ENCODE measurements at regions not wholly inside any gene's neighbourhood (a gene's known extent, or its start where the extent isn't known, plus 50 kb on each side); places are given as distances from the start of the nearest gene placed in this dataset.
"Not testable (repeated sequence)": the region's sequence is repeated elsewhere in the genome, so short reads cannot be mapped to it uniquely, and the experiment has no call there.

- H3K36me3 Mint-ChIP-seq (ENCODE audit: low read depth); ATAC-seq; H3K4me3 Mint-ChIP-seq; POLR2A ChIA-PET; H3K27me3 Mint-ChIP-seq (ENCODE audit: low read depth); H3K4me1 Mint-ChIP-seq (ENCODE audit: low read depth); DNase-seq; H3K27ac Mint-ChIP-seq; CTCF ChIA-PET: not testable (repeated sequence)
- peaks cover 24% of the 10 kb centered on the region for H3K9me3 Mint-ChIP-seq (ENCODE audit: insufficient read depth)
Measured at GRCh38 chr6:76491376-76491775, 418.9 kb upstream of the IMPG1 start.

DNA sequence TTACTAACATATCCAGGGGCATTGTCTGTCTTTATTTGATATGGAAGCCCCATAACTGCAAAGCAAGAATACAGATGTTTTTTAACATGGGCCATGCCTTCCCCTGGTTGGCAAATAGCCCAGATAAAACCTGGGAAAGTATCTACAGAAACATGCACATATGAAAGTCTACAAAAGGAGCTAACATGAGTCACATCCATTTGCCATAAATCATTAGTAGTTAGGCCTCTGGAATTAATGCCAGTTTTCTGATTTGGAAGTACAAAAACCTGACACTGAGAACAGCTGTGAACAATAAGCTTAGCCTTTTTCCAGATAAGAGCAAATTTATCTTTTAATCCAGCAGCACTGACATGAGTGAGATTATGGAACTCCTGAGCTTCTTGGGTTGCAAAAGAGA is 418.0 kb upstream of the IMPG1 start:
- CTCF ChIA-PET, result no interaction called here
- no peak for DNase-seq
- POLR2A ChIA-PET, result no interaction called here
- H3K9me3 Mint-ChIP-seq (ENCODE audit: insufficient read depth), result peaks cover 24% of the 10 kb centered on the region
- ATAC-seq, result no peak
- H3K36me3 Mint-ChIP-seq (ENCODE audit: low read depth), result no peaks in the 10 kb centered on the region
- H3K27ac Mint-ChIP-seq, result no peak overlapping the region
- no peak overlapping the region for H3K4me3 Mint-ChIP-seq
- no peaks in the 10 kb centered on the region for H3K27me3 Mint-ChIP-seq (ENCODE audit: low read depth)
- no peaks in the 10 kb centered on the region for H3K4me1 Mint-ChIP-seq (ENCODE audit: low read depth)

DNA sequence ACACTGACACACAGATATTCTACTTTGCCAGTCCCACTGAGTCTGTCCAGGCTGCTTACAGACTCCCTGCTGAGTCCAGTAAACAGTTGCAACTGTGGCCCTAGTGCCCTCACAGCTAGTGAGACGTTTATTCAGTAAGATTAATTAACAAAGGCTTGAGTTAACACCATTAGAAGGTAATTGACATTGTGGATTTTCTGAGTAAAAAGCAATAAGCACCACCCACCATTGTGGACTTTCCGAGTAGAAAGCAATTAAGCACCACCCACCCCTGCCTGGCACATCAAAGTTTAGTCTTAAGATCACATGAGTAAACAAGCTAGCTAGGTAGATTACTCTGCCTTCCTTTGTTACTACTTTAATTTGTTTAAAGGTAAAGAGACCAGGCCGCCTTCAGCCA is 408.6 kb upstream of the IMPG1 start:
- Mint-ChIP-seq H3K4me3 (no peak overlapping the region), H3K4me1 (ENCODE audit: low read depth) (no peaks in the 10 kb centered on the region), H3K27me3 (ENCODE audit: low read depth) (no peaks in the 10 kb centered on the region), H3K9me3 (ENCODE audit: insufficient read depth) (peaks cover 31% of the 10 kb centered on the region), H3K27ac (no peak overlapping the region), H3K36me3 (ENCODE audit: low read depth) (no peaks in the 10 kb centered on the region)
- ChIA-PET POLR2A (no interaction called here), CTCF (no interaction called here)
- no peak for ATAC-seq
- no peak for DNase-seq

DNA sequence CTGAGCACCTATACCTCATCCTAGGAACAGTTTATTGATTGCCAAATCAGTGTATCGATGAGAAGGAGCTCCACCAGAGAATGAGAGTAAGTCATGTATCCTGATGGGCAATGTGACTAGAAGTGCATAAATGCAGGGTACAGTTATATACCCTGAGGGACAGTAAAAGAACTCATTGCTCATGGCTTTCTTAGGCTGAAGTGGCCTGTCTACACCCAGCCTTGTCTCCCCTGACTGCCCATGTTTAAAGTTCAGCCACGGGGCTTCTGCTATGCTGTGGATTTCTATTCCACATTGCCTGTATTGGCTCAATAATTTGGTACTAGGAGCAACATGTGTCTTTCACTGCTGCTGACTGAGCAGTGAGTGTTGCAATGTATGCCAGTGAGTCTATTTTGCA is 400.4 kb upstream of the IMPG1 start:
- no peaks in the 10 kb centered on the region for H3K27me3 Mint-ChIP-seq (ENCODE audit: low read depth)
- H3K4me1 Mint-ChIP-seq (ENCODE audit: low read depth), result no peaks in the 10 kb centered on the region
- H3K4me3 Mint-ChIP-seq, result no peak overlapping the region
- ChIA-PET CTCF (no interaction called here), POLR2A (no interaction called here)
- H3K9me3 Mint-ChIP-seq (ENCODE audit: insufficient read depth), result peaks cover 30% of the 10 kb centered on the region
- ATAC-seq (no peak), DNase-seq (no peak)
- no peaks in the 10 kb centered on the region for H3K36me3 Mint-ChIP-seq (ENCODE audit: low read depth)
- H3K27ac Mint-ChIP-seq, result no peak overlapping the region

- POLR2A ChIA-PET, result no interaction called here
- H3K27ac Mint-ChIP-seq, result no peak overlapping the region
- H3K36me3 Mint-ChIP-seq (ENCODE audit: low read depth), result no peaks in the 10 kb centered on the region
- CTCF ChIA-PET, result no interaction called here
- DNase-seq, result no peak
- H3K27me3 Mint-ChIP-seq (ENCODE audit: low read depth), result no peaks in the 10 kb centered on the region
- no peak for ATAC-seq
- H3K9me3 Mint-ChIP-seq (ENCODE audit: insufficient read depth), result peaks cover 17% of the 10 kb centered on the region
- H3K4me1 Mint-ChIP-seq (ENCODE audit: low read depth), result no peaks in the 10 kb centered on the region
- H3K4me3 Mint-ChIP-seq, result no peak overlapping the region
Measured at GRCh38 chr6:76466286-76466685, 393.8 kb upstream of the IMPG1 start.

GRCh38 chr6:76465410-76465809 is 392.9 kb upstream of the IMPG1 start:
- CTCF ChIA-PET, result no interaction called here
- ATAC-seq, result no peak
- Mint-ChIP-seq H3K4me3 (no peak overlapping the region), H3K4me1 (ENCODE audit: low read depth) (no peaks in the 10 kb centered on the region), H3K36me3 (ENCODE audit: low read depth) (no peaks in the 10 kb centered on the region), H3K9me3 (ENCODE audit: insufficient read depth) (peaks cover 14% of the 10 kb centered on the region), H3K27me3 (ENCODE audit: low read depth) (no peaks in the 10 kb centered on the region), H3K27ac (no peak overlapping the region)
- DNase-seq, result no peak
- POLR2A ChIA-PET, result no interaction called here

- no peak for DNase-seq
- no peak overlapping the region for H3K4me3 Mint-ChIP-seq
- no peak for ATAC-seq
- H3K36me3 Mint-ChIP-seq (ENCODE audit: low read depth), result no peaks in the 10 kb centered on the region
- ChIA-PET CTCF (no interaction called here), POLR2A (no interaction called here)
- no peak overlapping the region for H3K27ac Mint-ChIP-seq
- peaks cover 18% of the 10 kb centered on the region for H3K9me3 Mint-ChIP-seq (ENCODE audit: insufficient read depth)
- no peaks in the 10 kb centered on the region for H3K27me3 Mint-ChIP-seq (ENCODE audit: low read depth)
- H3K4me1 Mint-ChIP-seq (ENCODE audit: low read depth), result no peaks in the 10 kb centered on the region
Measured at GRCh38 chr6:76453270-76453669, 380.8 kb upstream of the IMPG1 start.

DNA sequence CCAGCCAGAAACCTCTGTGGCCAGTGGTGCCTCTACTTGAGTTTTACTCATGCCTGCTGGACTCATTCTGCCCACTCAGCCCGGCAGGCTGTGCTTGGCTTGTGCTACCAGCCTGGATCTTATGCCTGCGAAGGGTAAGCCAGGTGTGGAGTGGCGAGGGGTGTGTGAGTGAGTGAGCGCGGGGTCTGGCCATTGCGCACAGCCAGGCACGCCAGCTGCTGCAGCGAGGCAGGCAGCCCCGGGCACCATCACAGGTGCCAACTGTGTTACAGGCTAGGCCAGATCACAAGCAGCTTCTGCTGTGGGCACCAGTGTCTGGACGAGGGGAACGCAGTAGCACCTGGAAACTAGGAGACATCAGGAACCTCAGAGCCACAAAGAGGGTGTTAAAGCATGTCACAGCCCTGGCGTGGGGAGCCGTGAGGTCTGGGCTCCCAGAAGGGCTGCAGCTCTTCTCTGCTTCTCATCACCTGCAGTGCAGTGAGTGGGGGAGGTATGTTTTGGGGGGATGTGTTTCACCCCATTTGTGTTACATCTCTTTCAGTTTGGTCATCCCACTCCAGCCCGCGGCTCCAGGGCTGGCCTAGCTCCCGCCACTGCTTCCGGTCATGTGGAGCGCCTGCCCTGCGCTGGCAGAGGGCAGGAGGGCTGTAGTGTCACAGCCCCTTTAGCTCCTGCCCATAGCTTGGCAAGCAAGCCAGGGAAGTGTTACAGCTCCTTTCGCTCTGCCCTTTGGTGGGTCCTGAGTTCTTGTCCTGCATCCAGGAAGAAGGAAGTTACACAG is 379.7 kb upstream of the IMPG1 start:
- POLR2A ChIA-PET, result no interaction called here
- no peak overlapping the region for H3K4me3 Mint-ChIP-seq

DNA sequence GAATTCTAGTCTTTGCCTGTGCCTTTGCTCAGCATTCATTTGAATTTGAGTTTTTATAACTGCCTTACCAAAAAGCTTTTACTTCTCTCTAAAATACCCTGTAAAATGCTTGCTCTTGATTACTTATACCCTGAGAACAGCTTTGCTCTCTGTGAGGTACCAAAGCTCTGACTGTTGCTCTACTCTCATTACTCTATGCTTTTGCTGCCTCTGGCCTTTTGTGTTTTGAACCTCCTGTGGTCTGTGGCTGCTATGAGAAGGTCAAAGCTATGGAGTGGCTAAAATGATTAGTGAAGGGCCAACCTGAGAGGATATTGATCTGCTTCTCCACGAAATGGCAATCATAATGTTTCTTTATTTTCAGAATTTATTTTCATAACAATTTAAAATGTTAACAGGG is 375.6 kb upstream of the IMPG1 start:
- ATAC-seq (no peak), DNase-seq (no peak)
- Mint-ChIP-seq H3K27me3 (ENCODE audit: low read depth) (no peaks in the 10 kb centered on the region), H3K4me1 (ENCODE audit: low read depth) (no peaks in the 10 kb centered on the region), H3K27ac (no peak overlapping the region), H3K9me3 (ENCODE audit: insufficient read depth) (peaks cover 13% of the 10 kb centered on the region), H3K4me3 (no peak overlapping the region), H3K36me3 (ENCODE audit: low read depth) (no peaks in the 10 kb centered on the region)
- ChIA-PET CTCF (interaction anchor here (0.7 kb wide), 1 partner anchor 891 kb away, joined by 3 read pairs; no protein-coding TSS in a partner anchor), POLR2A (no interaction called here)

More for the DNA sequence above, 379.7 kb upstream of the IMPG1 start:
- Mint-ChIP-seq H3K9me3 (ENCODE audit: insufficient read depth) (peaks cover 23% of the 10 kb centered on the region), H3K4me1 (ENCODE audit: low read depth) (no peaks in the 10 kb centered on the region), H3K27ac (no peak overlapping the region), H3K27me3 (ENCODE audit: low read depth) (no peaks in the 10 kb centered on the region), H3K36me3 (ENCODE audit: low read depth) (no peaks in the 10 kb centered on the region)
- ATAC-seq, result no peak
- CTCF ChIA-PET, result no interaction called here
- no peak for DNase-seq

DNA sequence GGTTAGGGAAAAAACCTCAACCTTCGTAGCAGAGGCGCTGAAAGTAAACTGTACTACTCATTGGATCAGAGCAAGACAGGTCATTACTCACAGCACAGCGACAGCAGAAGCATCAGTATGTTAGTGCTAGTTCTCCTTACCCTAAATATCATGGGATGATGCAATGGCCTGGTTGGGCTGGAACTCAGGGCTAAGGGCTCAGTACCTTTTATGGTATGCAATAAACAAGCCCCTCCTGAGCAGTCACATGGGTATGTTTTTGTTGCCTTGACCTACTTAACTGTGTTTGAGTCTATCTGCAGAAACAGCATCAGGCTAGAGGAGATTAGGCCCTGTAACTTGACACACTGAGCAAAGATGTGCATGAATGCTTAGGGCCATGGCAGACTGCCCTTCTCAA is 369.4 kb upstream of the IMPG1 start:
- Mint-ChIP-seq H3K9me3 (ENCODE audit: insufficient read depth) (no peaks in the 10 kb centered on the region), H3K36me3 (ENCODE audit: low read depth) (no peaks in the 10 kb centered on the region), H3K4me1 (ENCODE audit: low read depth) (no peaks in the 10 kb centered on the region), H3K27ac (no peak overlapping the region), H3K4me3 (no peak overlapping the region), H3K27me3 (ENCODE audit: low read depth) (no peaks in the 10 kb centered on the region)
- ATAC-seq, result no peak
- ChIA-PET CTCF (no interaction called here), POLR2A (no interaction called here)
- no peak for DNase-seq

DNA sequence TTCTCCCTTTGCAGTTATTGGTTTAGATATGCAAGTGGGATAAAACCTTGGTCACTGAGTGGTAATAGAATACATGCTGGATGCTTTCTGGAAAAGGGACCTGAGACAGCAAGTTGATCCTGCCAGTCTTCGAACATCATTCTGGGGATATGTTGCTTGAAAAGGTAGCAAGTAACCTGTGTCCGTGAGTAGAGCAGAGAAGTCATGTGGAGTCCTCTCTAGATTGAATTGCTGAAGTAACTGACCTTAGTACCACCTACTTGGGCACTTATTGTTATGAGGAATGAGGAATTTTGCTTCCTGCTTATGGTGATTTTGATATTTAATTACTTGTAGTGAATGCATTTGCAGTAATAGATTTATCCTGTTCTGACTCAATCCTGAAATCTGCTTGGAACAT is 367.3 kb upstream of the IMPG1 start:
- peaks cover 4% of the 10 kb centered on the region for H3K9me3 Mint-ChIP-seq (ENCODE audit: insufficient read depth)
- no peak overlapping the region for H3K27ac Mint-ChIP-seq
- POLR2A ChIA-PET, result no interaction called here
- H3K27me3 Mint-ChIP-seq (ENCODE audit: low read depth), result no peaks in the 10 kb centered on the region
- no peak for DNase-seq
- no peaks in the 10 kb centered on the region for H3K4me1 Mint-ChIP-seq (ENCODE audit: low read depth)
- ATAC-seq, result no peak
- no peak overlapping the region for H3K4me3 Mint-ChIP-seq
- H3K36me3 Mint-ChIP-seq (ENCODE audit: low read depth), result no peaks in the 10 kb centered on the region
- CTCF ChIA-PET, result no interaction called here

DNA sequence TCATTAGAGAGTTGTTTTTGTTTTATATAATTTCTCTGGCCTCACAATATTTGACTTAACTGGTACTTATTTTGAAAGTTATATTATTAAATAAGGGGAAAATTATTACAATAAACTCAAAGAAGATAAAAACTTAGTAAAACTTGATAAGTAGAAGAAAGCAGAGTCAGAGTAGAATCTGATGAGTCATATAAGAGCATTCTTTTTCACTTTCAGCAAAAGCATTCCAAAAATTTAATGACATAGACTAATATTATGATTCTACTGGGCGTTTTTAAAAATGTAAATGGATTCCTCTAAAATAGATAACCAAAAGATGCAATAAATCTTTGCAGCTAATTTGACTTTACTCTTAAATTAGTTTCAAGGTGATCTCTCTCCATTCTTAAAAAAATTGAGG is 366.3 kb upstream of the IMPG1 start:
- no peaks in the 10 kb centered on the region for H3K27me3 Mint-ChIP-seq (ENCODE audit: low read depth)
- no peaks in the 10 kb centered on the region for H3K36me3 Mint-ChIP-seq (ENCODE audit: low read depth)
- ATAC-seq, result no peak
- no peak overlapping the region for H3K27ac Mint-ChIP-seq
- no peaks in the 10 kb centered on the region for H3K4me1 Mint-ChIP-seq (ENCODE audit: low read depth)
- H3K4me3 Mint-ChIP-seq, result no peak overlapping the region
- ChIA-PET CTCF (no interaction called here), POLR2A (no interaction called here)
- DNase-seq, result no peak
- peaks cover 14% of the 10 kb centered on the region for H3K9me3 Mint-ChIP-seq (ENCODE audit: insufficient read depth)

GRCh38 chr6:76435174-76435573 is 362.7 kb upstream of the IMPG1 start:
- ChIA-PET POLR2A (no interaction called here), CTCF (no interaction called here)
- H3K4me1 Mint-ChIP-seq (ENCODE audit: low read depth), result no peaks in the 10 kb centered on the region
- H3K4me3 Mint-ChIP-seq, result no peak overlapping the region
- peaks cover 15% of the 10 kb centered on the region for H3K9me3 Mint-ChIP-seq (ENCODE audit: insufficient read depth)
- H3K27ac Mint-ChIP-seq, result no peak overlapping the region
- H3K27me3 Mint-ChIP-seq (ENCODE audit: low read depth), result no peaks in the 10 kb centered on the region
- DNase-seq (no peak), ATAC-seq (no peak)
- H3K36me3 Mint-ChIP-seq (ENCODE audit: low read depth), result no peaks in the 10 kb centered on the region
